ENCODE measurements at regions not wholly inside any gene's neighbourhood (a gene's known extent, or its start where the extent isn't known, plus 50 kb on each side); places are given as distances from the start of the nearest gene placed in this dataset.

- Histone ChIP-seq H3K4me3 (no peak overlapping the region), H3K36me3 (no peaks in the 10 kb centered on the region), H3K27ac (no peak overlapping the region), H3K4me1 (peaks cover 5% of the 10 kb centered on the region), H3K27me3 (ENCODE audit: low read depth) (no peaks in the 10 kb centered on the region), H3K9me3 (no peaks in the 10 kb centered on the region)
- DNase-seq: no peak
- intact Hi-C loops (cut with DNase I): no loop called here
- TF ChIP-seq CTCF (IDR thresholded peaks at IDR 0.05): no peak
- no peak for ATAC-seq
These were observed 421.5 kb upstream of the POU3F3 start for GRCh38 chr2:104432401-104432800.

GRCh38 chr2:104432991-104433390 is 420.9 kb upstream of the POU3F3 start:
- DNase-seq (no peak), ATAC-seq (no peak)
- Histone ChIP-seq H3K9me3 (no peaks in the 10 kb centered on the region), H3K36me3 (no peaks in the 10 kb centered on the region), H3K4me3 (no peak overlapping the region), H3K4me1 (peaks cover 5% of the 10 kb centered on the region), H3K27me3 (ENCODE audit: low read depth) (no peaks in the 10 kb centered on the region), H3K27ac (no peak overlapping the region)
- TF ChIP-seq CTCF (IDR thresholded peaks at IDR 0.05): no peak
- intact Hi-C loops (cut with DNase I): no loop called here

- ATAC-seq: no peak
- Histone ChIP-seq H3K9me3 (no peaks in the 10 kb centered on the region), H3K36me3 (no peaks in the 10 kb centered on the region), H3K4me3 (no peak overlapping the region), H3K27me3 (ENCODE audit: low read depth) (no peaks in the 10 kb centered on the region), H3K4me1 (peaks cover 5% of the 10 kb centered on the region), H3K27ac (no peak overlapping the region)
- no peak for TF ChIP-seq CTCF (IDR thresholded peaks at IDR 0.05)
- intact Hi-C loops (cut with DNase I): no loop called here
- DNase-seq: no peak
These were observed 420.3 kb upstream of the POU3F3 start for GRCh38 chr2:104433657-104434056.

DNA sequence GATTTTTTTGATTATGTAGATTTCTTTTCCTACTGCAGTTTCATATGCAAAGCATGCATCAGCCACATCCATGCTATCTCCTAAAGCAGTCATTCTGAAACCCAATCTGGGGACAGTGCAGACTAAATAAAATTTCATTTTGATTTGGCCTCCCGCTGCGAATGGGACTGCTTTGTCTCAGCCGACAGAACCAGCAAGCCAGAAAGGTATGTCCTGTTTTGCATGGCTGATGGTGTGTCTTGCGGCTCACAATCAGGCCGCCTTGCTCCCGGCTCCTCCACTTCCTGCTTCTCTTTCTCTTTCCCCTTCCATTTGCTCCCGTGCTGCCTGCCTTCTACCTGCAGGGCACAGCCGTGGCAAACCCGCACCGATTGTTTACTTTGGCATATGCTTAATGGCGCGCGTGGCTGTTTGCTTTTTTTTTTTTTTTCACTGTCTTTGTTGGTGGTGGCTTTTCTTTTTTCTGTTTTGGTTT is 419.6 kb upstream of the POU3F3 start:
- DNase-seq (peak; percentile 48), ATAC-seq (peak; percentile 45 to 66)
- Histone ChIP-seq H3K27ac (no peak overlapping the region), H3K9me3 (no peaks in the 10 kb centered on the region), H3K4me3 (peak overlapping the region; percentile 35), H3K27me3 (ENCODE audit: low read depth) (no peaks in the 10 kb centered on the region), H3K36me3 (no peaks in the 10 kb centered on the region), H3K4me1 (peaks cover 5% of the 10 kb centered on the region)
- intact Hi-C loops (cut with DNase I): no loop called here
- no peak for TF ChIP-seq CTCF (IDR thresholded peaks at IDR 0.05)

GRCh38 chr2:104434966-104435365 is 418.9 kb upstream of the POU3F3 start:
- Histone ChIP-seq H3K27ac (no peak overlapping the region), H3K36me3 (no peaks in the 10 kb centered on the region), H3K4me1 (peaks cover 5% of the 10 kb centered on the region), H3K27me3 (ENCODE audit: low read depth) (no peaks in the 10 kb centered on the region), H3K9me3 (no peaks in the 10 kb centered on the region), H3K4me3 (peak overlapping the region; percentile 35)
- no peak for TF ChIP-seq CTCF (IDR thresholded peaks at IDR 0.05)
- no peak for ATAC-seq
- intact Hi-C loops (cut with DNase I): no loop called here
- no peak for DNase-seq

GRCh38 chr2:104438481-104438880 is 415.4 kb upstream of the POU3F3 start:
- H3K27ac ChIP-seq: no peak overlapping the region
- H3K36me3 ChIP-seq: no peaks in the 10 kb centered on the region
- intact Hi-C loops (cut with DNase I): no loop called here
- H3K4me1 ChIP-seq: peaks cover 5% of the 10 kb centered on the region
- H3K4me3 ChIP-seq: no peak overlapping the region
- H3K9me3 ChIP-seq: no peaks in the 10 kb centered on the region
- no peaks in the 10 kb centered on the region for H3K27me3 ChIP-seq (ENCODE audit: low read depth)
- no peak for TF ChIP-seq CTCF (IDR thresholded peaks at IDR 0.05)
- no peak for ATAC-seq
- no peak for DNase-seq
